Skin of body (tissue), 1 donor: ENCODE measurements at regions not wholly inside any gene's neighbourhood (a gene's known extent, or its start where the extent isn't known, plus 50 kb on each side); places are given as distances from the start of the nearest gene placed in this dataset.
"Not testable (repeated sequence)": the region's sequence is repeated elsewhere in the genome, so short reads cannot be mapped to it uniquely, and the experiment has no call there.

Experiments
- DNase-seq: peaks from one replicate; lab custom pipeline; 2025; lab: John Stamatoyannopoulos, UW

- DNase-seq = no peak
Observed at GRCh38 chr6:113686049-113686448, 171.1 kb upstream of the MARCKS start.

GRCh38 chr6:113689620-113690019, 167.5 kb upstream of the MARCKS start:
- DNase-seq = not testable (repeated sequence)

GRCh38 chr6:113690281-113691259, 166.6 kb upstream of the MARCKS start:
- peak; percentile 22 for DNase-seq

- no peak for DNase-seq
Observed at GRCh38 chr6:113691260-113691656, 165.9 kb upstream of the MARCKS start.

GRCh38 chr6:113693851-113694250, 163.3 kb upstream of the MARCKS start:
- no peak for DNase-seq

GRCh38 chr6:113694278-113695077, 162.7 kb upstream of the MARCKS start:
- no peak for DNase-seq

- peak; percentile 52 for DNase-seq
Observed at GRCh38 chr6:113695516-113695915, 161.6 kb upstream of the MARCKS start.

- no peak for DNase-seq
Observed at GRCh38 chr6:113696960-113697359, 160.2 kb upstream of the MARCKS start.

- no peak for DNase-seq
Observed at GRCh38 chr6:113697632-113698410, 159.3 kb upstream of the MARCKS start.

- DNase-seq = no peak
Observed at GRCh38 chr6:113699239-113699638, 157.9 kb upstream of the MARCKS start.

- DNase-seq = peak; percentile 53
Observed at GRCh38 chr6:113701552-113702254, 155.4 kb upstream of the MARCKS start.

- DNase-seq = no peak
Observed at GRCh38 chr6:113707194-113707593, 150.0 kb upstream of the MARCKS start.

- no peak for DNase-seq
Observed at GRCh38 chr6:113709936-113710509, 147.1 kb upstream of the MARCKS start.

- no peak for DNase-seq
Observed at GRCh38 chr6:113713665-113714064, 143.5 kb upstream of the MARCKS start.

GRCh38 chr6:113718588-113718987, 138.6 kb upstream of the MARCKS start:
- DNase-seq = no peak

GRCh38 chr6:113719064-113719463, 138.1 kb upstream of the MARCKS start:
- DNase-seq = no peak

- no peak for DNase-seq
Observed at GRCh38 chr6:113719545-113719944, 137.6 kb upstream of the MARCKS start.

GRCh38 chr6:113723182-113723581, 134.0 kb upstream of the MARCKS start:
- no peak for DNase-seq

- DNase-seq = not testable (repeated sequence)
Observed at GRCh38 chr6:113724927-113725326, 132.2 kb upstream of the MARCKS start.

GRCh38 chr6:113731541-113731940, 125.6 kb upstream of the MARCKS start:
- DNase-seq = no peak
